Heart right ventricle (tissue), 16 donors: ENCODE measurements at regions not wholly inside any gene's neighbourhood (a gene's known extent, or its start where the extent isn't known, plus 50 kb on each side); places are given as distances from the start of the nearest gene placed in this dataset.

Source experiments
- ATAC-seq, 8 donors: fragments of 200-7000 bp; cut with Tn5 transposase; one replicate each; pipeline ENCODE4 v1.9.1; 2020; ENCODE audit warnings: mild to moderate bottlenecking in 8 of 8, moderate library complexity in 8 of 8, moderate number of reproducible peaks in 1 of 8
- DNase-seq, 2 donors: peaks; one replicate each; pipeline ENCODE4 v3.0.0-alpha.2; 2020
- H3K27ac ChIP-seq, 10 donors: fragments of 200-600 bp; sonication (generic) in 2 of 10; one replicate each; pipeline versions ENCODE4 v1.5.0 to v1.8.0; 2020 to 2022; ENCODE audit warnings: mild to moderate bottlenecking in 3 of 10
- H3K27me3 ChIP-seq, 7 donors: fragments of 200-600 bp; one replicate each; pipeline ENCODE4 v1.8.0; 2021 to 2022; ENCODE audit warnings: mild to moderate bottlenecking in 2 of 7
- H3K36me3 ChIP-seq, 9 donors: fragments of 200-600 bp; sonication (generic) in 1 of 9; one replicate each; pipeline versions ENCODE4 v1.5.0 to v1.8.0; 2020 to 2022; ENCODE audit warnings: mild to moderate bottlenecking in 2 of 9
- H3K4me1 ChIP-seq, 9 donors: fragments of 200-600 bp; sonication (generic) in 1 of 9; one replicate each; pipeline versions ENCODE4 v1.5.0 to v1.8.0; 2020 to 2022; ENCODE audit warnings: mild to moderate bottlenecking in 4 of 9
- H3K4me3 ChIP-seq, 10 donors: fragments of 200-600 bp; sonication (generic) in 2 of 10; one replicate each; pipeline versions ENCODE4 v1.5.0 to v1.8.0; 2020 to 2022; ENCODE audit warnings: mild to moderate bottlenecking in 7 of 10, moderate library complexity in 2 of 10
- H3K9me3 ChIP-seq, 11 donors: fragments of 200-600 bp in 10 of 11; sonication (generic) in 2 of 11; one replicate each; pipeline versions ENCODE4 v1.5.0 to v1.8.0; 2013 to 2022; ENCODE audit warnings: mild to moderate bottlenecking in 2 of 11, control low read depth in 1 of 11, moderate library complexity in 1 of 11
- CTCF ChIP-seq, 9 donors: fragments of 200-600 bp; sonication (generic) in 2 of 9; IDR thresholded peaks; one replicate each; pipeline versions ENCODE4 v1.5.0 to v1.8.0; 2021 to 2022; ENCODE audit warnings: antibody characterized with exemption in 9 of 9, mild to moderate bottlenecking in 5 of 9, moderate library complexity in 1 of 9
- WGBS, 2 donors: extraction: QIAGEN DNeasy Blood & Tissue Kit; methylation state at CpG; one replicate each; pipeline ENCODE4 v1.1.7; 2013; ENCODE audit warnings: inconsistent platforms in 1 of 2; 5-methylcytosine and 5-hydroxymethylcytosine counted together
- intact Hi-C, 10 donors: fragments of 100-400 bp; cut with DNase I; formaldehyde crosslinking; loops; one replicate each; pipeline versions ENCODE4 v1.11.1 to v1.14.2; 2022
- donor health status: Arrhythmogenic right ventricular cardiomyopathy.
- donor health status: ischemic (EF 13 %, LVEDD 7.1; RV severe dilation, severe dysfunction).
- donor health status: healthy with polysubstance abuse.
- donor health status: DM: no; HTN: yes; CAD: no.
- donor health status: DM: no; HTN: no; CAD: no.
- donor health status: ischemic (EF 25% LVEDD 6.9; RV normal size, moderate dysfunction).
- donor health status: ischemic (EF 25% LVEDD 5.7; RV mildly dilated, moderate dysfunction).
- donor health status: healthy.
- donor health status: DM: yes; HTN: yes; CAD: no.
- donor health status: Ischemic cardiomyopathy.
- donor health status: ischemic (EF 35%, LVEDD 5.7; RV mildly dilated, moderate dysfunction).
- donor health status: nonischemic (EF 11% LVEDD 7.7; RV severe dilation, severe dysfunction).
- donor health status: DM: yes; HTN: yes; CAD: no.
- donor health status: PGD.
- donor health status: ischemic (EF 29% LVEDD 5.4; RV normal size, mild dysfunction).
- donor health status: nonischemic (EF 23%, LVEDD 6.1; RV moderate dilation, normal function).

GRCh38 chr15:91564631-91565030 lies 288.9 kb upstream of the SLCO3A1 start:
- DNase-seq (no peak), ATAC-seq (no peak)
- no peaks in the 10 kb centered on the region for H3K27me3 ChIP-seq
- H3K9me3 ChIP-seq = no peaks in the 10 kb centered on the region
- H3K4me1 ChIP-seq = peaks cover 0 to 21% (median 6%) of the 10 kb centered on the region in 9 donors
- H3K27ac ChIP-seq = no peak overlapping the region
- TF ChIP-seq CTCF (IDR thresholded peaks at IDR 0.05) = no peak
- no peaks in the 10 kb centered on the region for H3K36me3 ChIP-seq
- no peak overlapping the region for H3K4me3 ChIP-seq
- intact Hi-C loops = loop anchor here in 1 of 10 donors (10.0 kb wide), 1 partner anchor 50 kb away; no protein-coding TSS in a partner anchor
- WGBS, 2 donors = 59 to 68% methylated on average over 3 of the region's 3 CpGs

GRCh38 chr15:91566141-91566540 lies 287.4 kb upstream of the SLCO3A1 start:
- no peak for ATAC-seq
- WGBS, 2 donors = 78 to 84% methylated on average over 4 of the region's 4 CpGs

GRCh38 chr15:91568036-91568435 lies 285.5 kb upstream of the SLCO3A1 start:
- no peak for ATAC-seq
- H3K27ac ChIP-seq = no peak overlapping the region
- no peaks in the 10 kb centered on the region for H3K9me3 ChIP-seq
- DNase-seq = no peak
- no peaks in the 10 kb centered on the region for H3K27me3 ChIP-seq
- no peak overlapping the region for H3K4me3 ChIP-seq
- no peaks in the 10 kb centered on the region for H3K4me1 ChIP-seq
- 80 to 87% methylated on average over 2 of the region's 2 CpGs for WGBS, 2 donors
- intact Hi-C loops = loop anchor here in 1 of 10 donors (10.0 kb wide), 1 partner anchor 47 kb away; no protein-coding TSS in a partner anchor
- no peak for TF ChIP-seq CTCF (IDR thresholded peaks at IDR 0.05)
- no peaks in the 10 kb centered on the region for H3K36me3 ChIP-seq

More at GRCh38 chr15:91566141-91566540, 287.4 kb upstream of the SLCO3A1 start:
- TF ChIP-seq CTCF (IDR thresholded peaks at IDR 0.05) = no peak
- no peak overlapping the region for H3K27ac ChIP-seq
- no peaks in the 10 kb centered on the region for H3K27me3 ChIP-seq
- H3K36me3 ChIP-seq = no peaks in the 10 kb centered on the region
- H3K4me1 ChIP-seq = peaks cover 0 to 15% (median 6%) of the 10 kb centered on the region in 9 donors
- no peak for DNase-seq
- intact Hi-C loops = loop anchor here in 1 of 10 donors (10.0 kb wide), 1 partner anchor 49 kb away; no protein-coding TSS in a partner anchor
- H3K9me3 ChIP-seq = no peaks in the 10 kb centered on the region
- H3K4me3 ChIP-seq = no peak overlapping the region

GRCh38 chr15:91572110-91572509 lies 281.4 kb upstream of the SLCO3A1 start:
- no peaks in the 10 kb centered on the region for H3K9me3 ChIP-seq
- H3K36me3 ChIP-seq = no peaks in the 10 kb centered on the region
- H3K4me1 ChIP-seq = no peaks in the 10 kb centered on the region
- ATAC-seq (peak in 6 of 8 donors; percentile 24 to 83 (median 42)), DNase-seq (peak in 1 of 2 donors; percentile 59)
- no peak overlapping the region for H3K27ac ChIP-seq
- no peak for TF ChIP-seq CTCF (IDR thresholded peaks at IDR 0.05)
- H3K27me3 ChIP-seq = no peaks in the 10 kb centered on the region
- no peak overlapping the region for H3K4me3 ChIP-seq
- intact Hi-C loops = no loop called here
- WGBS, 2 donors = 52 to 59% methylated on average over 5 of the region's 5 CpGs
